ENCODE measurements at regions not wholly inside any gene's neighbourhood (a gene's known extent, or its start where the extent isn't known, plus 50 kb on each side); places are given as distances from the start of the nearest gene placed in this dataset.

DNA sequence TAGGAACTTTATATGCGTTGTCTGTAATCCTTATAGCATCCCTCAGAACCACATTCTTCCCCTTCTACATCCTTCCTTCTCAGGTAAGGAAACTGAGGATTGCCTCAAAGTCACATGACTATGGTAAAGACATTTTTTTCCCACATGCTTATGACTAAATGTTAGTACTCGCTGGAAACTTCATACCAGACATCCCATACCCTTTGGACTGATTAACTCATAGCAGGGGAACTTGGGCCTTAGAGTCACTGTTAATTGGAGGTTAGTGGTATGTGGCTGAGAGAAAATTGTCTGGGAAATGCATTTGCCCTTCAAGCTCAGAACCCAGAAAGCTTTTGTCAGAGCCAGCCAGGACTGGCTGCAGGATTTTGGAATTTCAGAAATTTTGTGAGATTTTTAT lies 155.0 kb downstream of the RELL1 start:
- Mint-ChIP-seq H3K27me3 (ENCODE audit: low read depth) (no peaks in the 10 kb centered on the region), H3K27ac (ENCODE audit: unreplicated experiment) (no peak overlapping the region), H3K4me1 (peaks cover 17% of the 10 kb centered on the region), H3K4me3 (no peak overlapping the region), H3K36me3 (ENCODE audit: low read depth) (peaks cover 2% of the 10 kb centered on the region), H3K9me3 (peaks cover 4% of the 10 kb centered on the region)
- no peak for DNase-seq (ENCODE audit: low read depth, low spot score)
- TF ChIP-seq, protein P1, sequence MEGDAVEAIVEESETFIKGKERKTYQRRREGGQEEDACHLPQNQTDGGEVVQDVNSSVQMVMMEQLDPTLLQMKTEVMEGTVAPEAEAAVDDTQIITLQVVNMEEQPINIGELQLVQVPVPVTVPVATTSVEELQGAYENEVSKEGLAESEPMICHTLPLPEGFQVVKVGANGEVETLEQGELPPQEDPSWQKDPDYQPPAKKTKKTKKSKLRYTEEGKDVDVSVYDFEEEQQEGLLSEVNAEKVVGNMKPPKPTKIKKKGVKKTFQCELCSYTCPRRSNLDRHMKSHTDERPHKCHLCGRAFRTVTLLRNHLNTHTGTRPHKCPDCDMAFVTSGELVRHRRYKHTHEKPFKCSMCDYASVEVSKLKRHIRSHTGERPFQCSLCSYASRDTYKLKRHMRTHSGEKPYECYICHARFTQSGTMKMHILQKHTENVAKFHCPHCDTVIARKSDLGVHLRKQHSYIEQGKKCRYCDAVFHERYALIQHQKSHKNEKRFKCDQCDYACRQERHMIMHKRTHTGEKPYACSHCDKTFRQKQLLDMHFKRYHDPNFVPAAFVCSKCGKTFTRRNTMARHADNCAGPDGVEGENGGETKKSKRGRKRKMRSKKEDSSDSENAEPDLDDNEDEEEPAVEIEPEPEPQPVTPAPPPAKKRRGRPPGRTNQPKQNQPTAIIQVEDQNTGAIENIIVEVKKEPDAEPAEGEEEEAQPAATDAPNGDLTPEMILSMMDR (conservative IDR thresholded peaks at IDR 0.05) = no peak

DNA sequence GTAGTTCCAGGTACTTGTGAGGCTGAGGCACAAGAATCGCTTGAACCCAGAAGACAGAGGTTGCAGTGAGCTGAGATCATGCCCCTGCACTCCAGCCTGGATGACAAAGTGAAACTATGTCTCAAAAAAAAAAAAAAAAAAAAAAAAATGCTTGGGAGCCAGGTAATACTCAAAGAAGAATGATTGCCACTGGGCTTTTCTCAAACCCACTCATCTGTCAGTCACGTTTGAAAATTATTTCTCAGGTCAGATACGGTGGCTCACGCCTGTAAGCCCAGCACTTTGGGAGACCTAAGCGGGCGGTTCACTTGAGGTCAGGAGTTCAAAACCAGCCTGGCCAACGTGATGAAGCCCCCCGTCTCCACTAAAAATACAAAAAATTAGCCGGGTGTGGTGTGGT lies 155.7 kb downstream of the RELL1 start:
- Mint-ChIP-seq H3K9me3 (peaks cover 4% of the 10 kb centered on the region), H3K27ac (ENCODE audit: unreplicated experiment) (no peak overlapping the region), H3K36me3 (ENCODE audit: low read depth) (peaks cover 2% of the 10 kb centered on the region), H3K4me1 (peaks cover 17% of the 10 kb centered on the region), H3K27me3 (ENCODE audit: low read depth) (no peaks in the 10 kb centered on the region), H3K4me3 (no peak overlapping the region)
- DNase-seq (ENCODE audit: low read depth, low spot score) = no peak
- TF ChIP-seq, protein P1 (conservative IDR thresholded peaks at IDR 0.05) = no peak

DNA sequence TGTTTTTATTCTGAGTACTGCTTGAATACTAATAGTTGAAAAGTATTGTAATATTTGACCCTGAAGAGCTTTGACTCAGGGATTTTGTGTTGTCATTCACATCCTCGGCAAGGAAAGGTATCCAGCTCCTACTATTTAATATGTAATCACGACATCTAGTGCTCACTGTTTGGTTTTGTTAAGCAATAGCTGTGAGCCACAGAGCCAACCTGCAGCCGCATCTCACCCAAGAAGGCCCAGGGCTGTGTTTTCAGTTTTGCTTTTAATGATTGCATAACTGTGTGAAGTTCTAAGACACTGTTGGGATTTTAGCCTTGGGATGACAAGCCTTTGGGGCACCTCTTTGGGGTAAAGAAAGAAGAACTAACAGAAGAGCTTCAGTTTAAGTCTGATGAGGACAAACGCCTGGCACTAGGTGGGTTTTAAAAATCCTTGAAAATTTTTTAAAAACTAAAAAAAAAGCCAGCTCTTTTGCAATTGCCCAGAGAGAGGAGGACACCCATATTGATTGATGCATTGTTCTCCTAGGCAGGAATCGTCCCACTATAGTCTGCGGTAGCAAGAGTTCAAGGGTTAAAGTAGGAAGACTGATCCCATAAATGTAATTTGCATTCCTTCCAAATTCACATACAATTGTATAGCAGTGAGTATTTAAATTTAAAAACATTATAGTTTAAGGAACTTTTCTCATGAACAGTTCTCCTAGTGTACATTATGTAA lies 157.8 kb downstream of the RELL1 start:
- Mint-ChIP-seq H3K4me1 (peaks cover 12% of the 10 kb centered on the region), H3K27ac (ENCODE audit: unreplicated experiment) (peak overlapping the region; percentile 71), H3K36me3 (ENCODE audit: low read depth) (peaks cover 5% of the 10 kb centered on the region), H3K9me3 (peaks cover 4% of the 10 kb centered on the region), H3K4me3 (no peak overlapping the region), H3K27me3 (ENCODE audit: low read depth) (no peaks in the 10 kb centered on the region)
- DNase-seq (ENCODE audit: low read depth, low spot score) = no peak
- TF ChIP-seq, protein P1 (conservative IDR thresholded peaks at IDR 0.05) = no peak

DNA sequence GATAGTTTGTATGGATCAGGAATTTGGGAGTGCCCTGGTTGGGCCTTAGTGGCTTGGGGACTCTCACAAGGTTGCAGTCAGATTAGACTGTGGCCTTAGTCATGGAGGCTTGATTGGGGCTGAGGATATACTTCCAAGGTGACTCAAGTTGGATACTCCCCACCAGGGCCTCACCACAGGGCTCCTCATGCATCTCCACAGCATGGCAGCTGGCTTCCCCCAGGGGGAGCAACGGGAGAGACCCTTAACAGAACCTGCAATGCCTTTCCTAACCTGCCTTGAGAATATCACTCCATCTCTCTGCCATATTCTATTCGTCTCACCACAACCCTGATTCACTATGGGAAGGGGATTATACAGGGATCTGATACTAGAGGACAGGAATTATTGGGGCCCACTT lies 161.9 kb downstream of the RELL1 start:
- TF ChIP-seq, protein P1 (conservative IDR thresholded peaks at IDR 0.05) = no peak
- no peak overlapping the region for H3K4me3 Mint-ChIP-seq
- peaks cover 23% of the 10 kb centered on the region for H3K9me3 Mint-ChIP-seq
- no peak overlapping the region for H3K27ac Mint-ChIP-seq (ENCODE audit: unreplicated experiment)
- no peaks in the 10 kb centered on the region for H3K27me3 Mint-ChIP-seq (ENCODE audit: low read depth)
- DNase-seq (ENCODE audit: low read depth, low spot score) = no peak
- H3K4me1 Mint-ChIP-seq = peaks cover 12% of the 10 kb centered on the region
- peaks cover 27% of the 10 kb centered on the region for H3K36me3 Mint-ChIP-seq (ENCODE audit: low read depth)

DNA sequence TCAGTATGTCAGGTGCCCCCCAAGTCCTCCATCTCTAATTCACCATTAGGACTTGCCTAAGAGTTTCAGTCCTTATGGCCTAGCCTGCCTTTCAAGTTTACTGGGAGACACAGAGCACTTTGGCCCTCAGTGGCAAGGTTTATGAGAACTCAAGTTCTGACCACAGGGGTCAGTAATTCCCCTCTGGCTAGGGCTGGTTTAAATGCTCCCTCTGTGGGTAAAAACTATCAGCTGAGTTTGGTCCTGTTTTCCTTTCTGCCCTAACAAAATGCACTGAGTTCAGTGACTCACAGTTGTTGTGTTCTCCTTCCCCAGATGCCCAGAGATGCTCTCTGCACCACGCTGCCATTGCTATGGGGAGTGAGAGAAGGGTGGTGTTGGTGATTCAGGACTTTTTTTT lies 163.2 kb downstream of the RELL1 start:
- DNase-seq (ENCODE audit: low read depth, low spot score) = no peak
- Mint-ChIP-seq H3K9me3 (peaks cover 26% of the 10 kb centered on the region), H3K36me3 (ENCODE audit: low read depth) (peaks cover 32% of the 10 kb centered on the region), H3K4me3 (no peak overlapping the region), H3K4me1 (peaks cover 2% of the 10 kb centered on the region), H3K27me3 (ENCODE audit: low read depth) (no peaks in the 10 kb centered on the region), H3K27ac (ENCODE audit: unreplicated experiment) (no peak overlapping the region)
- TF ChIP-seq, protein P1 (conservative IDR thresholded peaks at IDR 0.05) = no peak
